HG02759 (cell line): ENCODE measurements at regions not wholly inside any gene's neighbourhood (a gene's known extent, or its start where the extent isn't known, plus 50 kb on each side); places are given as distances from the start of the nearest gene placed in this dataset.

ENCODE experiments used
- ATAC-seq: cut with Tn5 transposase; IDR thresholded peaks from one replicate; pipeline ENCODE4 v1.9.1; 2021; ENCODE audit warnings: mild to moderate bottlenecking, moderate library complexity; ENCODE audit not compliant: unreplicated experiment

GRCh38 chr18:39698436-39698835 is 2132.8 kb upstream of the CELF4 start:
- ATAC-seq = no peak

GRCh38 chr18:39693359-39693758 is 2127.8 kb upstream of the CELF4 start:
- no peak for ATAC-seq

- no peak for ATAC-seq
Measured at GRCh38 chr18:39692367-39693015, 2126.9 kb upstream of the CELF4 start.

- ATAC-seq = no peak
Measured at GRCh38 chr18:39685303-39685902, 2119.8 kb upstream of the CELF4 start.

- ATAC-seq = no peak
Measured at GRCh38 chr18:39681061-39681460, 2115.5 kb upstream of the CELF4 start.

GRCh38 chr18:39675906-39676305 is 2110.3 kb upstream of the CELF4 start:
- ATAC-seq = no peak

- no peak for ATAC-seq
Measured at GRCh38 chr18:39675368-39675767, 2109.8 kb upstream of the CELF4 start.

GRCh38 chr18:39672171-39672570 is 2106.6 kb upstream of the CELF4 start:
- ATAC-seq = no peak

- no peak for ATAC-seq
Measured at GRCh38 chr18:39667905-39668304, 2102.3 kb upstream of the CELF4 start.

- ATAC-seq = no peak
Measured at GRCh38 chr18:39666541-39666940, 2100.9 kb upstream of the CELF4 start.

GRCh38 chr18:39661856-39662366 is 2096.3 kb upstream of the CELF4 start:
- no peak for ATAC-seq

GRCh38 chr18:39660141-39660540 is 2094.5 kb upstream of the CELF4 start:
- no peak for ATAC-seq

GRCh38 chr18:39655341-39655740 is 2089.7 kb upstream of the CELF4 start:
- no peak for ATAC-seq

GRCh38 chr18:39653221-39653620 is 2087.6 kb upstream of the CELF4 start:
- no peak for ATAC-seq

- no peak for ATAC-seq
Measured at GRCh38 chr18:39648616-39649015, 2083.0 kb upstream of the CELF4 start.

- ATAC-seq = no peak
Measured at GRCh38 chr18:39647627-39648534, 2082.3 kb upstream of the CELF4 start.

- ATAC-seq = no peak
Measured at GRCh38 chr18:39638224-39638623, 2072.6 kb upstream of the CELF4 start.

GRCh38 chr18:39636931-39637330 is 2071.3 kb upstream of the CELF4 start:
- ATAC-seq = no peak

GRCh38 chr18:39635966-39636365 is 2070.4 kb upstream of the CELF4 start:
- ATAC-seq = no peak

GRCh38 chr18:39635192-39635591 is 2069.6 kb upstream of the CELF4 start:
- ATAC-seq = no peak

GRCh38 chr18:39627936-39628335 is 2062.3 kb upstream of the CELF4 start:
- no peak for ATAC-seq

GRCh38 chr18:39624961-39625360 is 2059.4 kb upstream of the CELF4 start:
- no peak for ATAC-seq
